Duodenal mucosa (tissue), 2 donors: ENCODE measurements at regions not wholly inside any gene's neighbourhood (a gene's known extent, or its start where the extent isn't known, plus 50 kb on each side); places are given as distances from the start of the nearest gene placed in this dataset.

Source experiments
- H3K27ac ChIP-seq: one replicate; pipeline ENCODE4 v1.7.0; 2013; ENCODE audit warnings: low read depth, low read length
- H3K27me3 ChIP-seq, 2 donors: one replicate each; pipeline ENCODE4 v1.7.0; 2013; ENCODE audit warnings: low read length in 2 of 2, control low read depth in 1 of 2; ENCODE audit not compliant: insufficient read depth in 2 of 2, control insufficient read depth in 1 of 2
- H3K36me3 ChIP-seq, 2 donors: one replicate each; pipeline ENCODE4 v1.7.0; 2013; ENCODE audit warnings: low read length in 2 of 2, control low read depth in 1 of 2; ENCODE audit not compliant: insufficient read depth in 2 of 2, control insufficient read depth in 1 of 2
- H3K4me1 ChIP-seq, 2 donors: one replicate each; pipeline ENCODE4 v1.7.0; 2013; ENCODE audit warnings: low read length in 2 of 2, control low read depth in 1 of 2; ENCODE audit not compliant: insufficient read depth in 2 of 2, control insufficient read depth in 1 of 2
- H3K4me3 ChIP-seq, 2 donors: one replicate each; pipeline ENCODE4 v1.7.0; 2013; ENCODE audit warnings: low read length in 2 of 2, low read depth in 1 of 2
- H3K9ac ChIP-seq, 2 donors: one replicate each; pipeline ENCODE4 v1.7.0; 2013; ENCODE audit warnings: low read length in 2 of 2, low read depth in 1 of 2
- H3K9me3 ChIP-seq, 2 donors: one replicate each; pipeline ENCODE4 v1.7.0; 2013; ENCODE audit warnings: low read length in 2 of 2, control low read depth in 1 of 2; ENCODE audit not compliant: control insufficient read depth in 1 of 2

GRCh38 chr12:19704966-19705365, 265.7 kb downstream of the AEBP2 start:
- Histone ChIP-seq H3K9me3 (peaks cover 5 to 15% of the 10 kb centered on the region in 2 donors), H3K9ac (no peak overlapping the region), H3K36me3 (no peaks in the 10 kb centered on the region), H3K4me1 (no peaks in the 10 kb centered on the region), H3K27ac (no peak overlapping the region), H3K4me3 (no peak overlapping the region), H3K27me3 (no peaks in the 10 kb centered on the region)

- no peak overlapping the region for H3K9ac ChIP-seq
- H3K9me3 ChIP-seq: peaks cover 5 to 11% of the 10 kb centered on the region in 2 donors
- H3K4me1 ChIP-seq: no peaks in the 10 kb centered on the region
- H3K27me3 ChIP-seq: no peaks in the 10 kb centered on the region
- H3K36me3 ChIP-seq: no peaks in the 10 kb centered on the region
- H3K4me3 ChIP-seq: no peak overlapping the region
- no peak overlapping the region for H3K27ac ChIP-seq
Observed at GRCh38 chr12:19706936-19707335, 267.6 kb downstream of the AEBP2 start.

- no peak overlapping the region for H3K27ac ChIP-seq
- no peaks in the 10 kb centered on the region for H3K27me3 ChIP-seq
- no peak overlapping the region for H3K9ac ChIP-seq
- H3K36me3 ChIP-seq: no peaks in the 10 kb centered on the region
- no peaks in the 10 kb centered on the region for H3K4me1 ChIP-seq
- peaks cover 5% of the 10 kb centered on the region in 2 donors for H3K9me3 ChIP-seq
- H3K4me3 ChIP-seq: no peak overlapping the region
Observed at GRCh38 chr12:19707948-19708409, 268.7 kb downstream of the AEBP2 start.

GRCh38 chr12:19709889-19710288, 270.6 kb downstream of the AEBP2 start:
- Histone ChIP-seq H3K27me3 (no peaks in the 10 kb centered on the region), H3K9ac (no peak overlapping the region), H3K4me1 (no peaks in the 10 kb centered on the region), H3K36me3 (no peaks in the 10 kb centered on the region), H3K27ac (no peak overlapping the region), H3K9me3 (peaks cover 3 to 5% of the 10 kb centered on the region in 2 donors), H3K4me3 (no peak overlapping the region)

GRCh38 chr12:19710811-19711793, 271.8 kb downstream of the AEBP2 start:
- Histone ChIP-seq H3K4me3 (no peak overlapping the region), H3K27me3 (no peaks in the 10 kb centered on the region), H3K36me3 (no peaks in the 10 kb centered on the region), H3K4me1 (no peaks in the 10 kb centered on the region), H3K27ac (no peak overlapping the region), H3K9me3 (peaks cover 3% of the 10 kb centered on the region in 2 donors), H3K9ac (no peak overlapping the region)

GRCh38 chr12:19712041-19712440, 272.7 kb downstream of the AEBP2 start:
- Histone ChIP-seq H3K9me3 (peaks cover 0 to 3% of the 10 kb centered on the region in 2 donors), H3K4me3 (no peak overlapping the region), H3K27me3 (no peaks in the 10 kb centered on the region), H3K27ac (no peak overlapping the region), H3K36me3 (no peaks in the 10 kb centered on the region), H3K9ac (no peak overlapping the region), H3K4me1 (no peaks in the 10 kb centered on the region)

GRCh38 chr12:19718401-19718800, 279.1 kb downstream of the AEBP2 start:
- Histone ChIP-seq H3K9ac (no peak overlapping the region), H3K4me3 (no peak overlapping the region), H3K27me3 (no peaks in the 10 kb centered on the region)

GRCh38 chr12:19719672-19720071, 280.4 kb downstream of the AEBP2 start:
- H3K9me3 ChIP-seq: no peaks in the 10 kb centered on the region
- no peaks in the 10 kb centered on the region for H3K27me3 ChIP-seq
- H3K4me3 ChIP-seq: no peak overlapping the region
- no peak overlapping the region for H3K9ac ChIP-seq
- H3K36me3 ChIP-seq: no peaks in the 10 kb centered on the region
- no peak overlapping the region for H3K27ac ChIP-seq
- no peaks in the 10 kb centered on the region for H3K4me1 ChIP-seq

More at GRCh38 chr12:19718401-19718800, 279.1 kb downstream of the AEBP2 start:
- Histone ChIP-seq H3K9me3 (no peaks in the 10 kb centered on the region), H3K4me1 (no peaks in the 10 kb centered on the region), H3K27ac (no peak overlapping the region), H3K36me3 (no peaks in the 10 kb centered on the region)

GRCh38 chr12:19726122-19726521, 286.8 kb downstream of the AEBP2 start:
- no peak overlapping the region for H3K27ac ChIP-seq
- no peak overlapping the region for H3K4me3 ChIP-seq
- no peaks in the 10 kb centered on the region for H3K4me1 ChIP-seq
- no peaks in the 10 kb centered on the region for H3K36me3 ChIP-seq
- peaks cover 0 to 6% of the 10 kb centered on the region in 2 donors for H3K9me3 ChIP-seq
- H3K9ac ChIP-seq: no peak overlapping the region
- no peaks in the 10 kb centered on the region for H3K27me3 ChIP-seq

- no peak overlapping the region for H3K4me3 ChIP-seq
- no peaks in the 10 kb centered on the region for H3K4me1 ChIP-seq
- no peak overlapping the region for H3K27ac ChIP-seq
- no peak overlapping the region for H3K9ac ChIP-seq
- H3K27me3 ChIP-seq: no peaks in the 10 kb centered on the region
- H3K36me3 ChIP-seq: no peaks in the 10 kb centered on the region
- peaks cover 0 to 6% of the 10 kb centered on the region in 2 donors for H3K9me3 ChIP-seq
Observed at GRCh38 chr12:19726592-19726991, 287.3 kb downstream of the AEBP2 start.
